DND-41 (cell line): ENCODE measurements at regions not wholly inside any gene's neighbourhood (a gene's known extent, or its start where the extent isn't known, plus 50 kb on each side); places are given as distances from the start of the nearest gene placed in this dataset.

Experiments
- ATAC-seq: fragments of 200-7000 bp; cut with Tn5 transposase; 3 replicates; pipeline ENCODE4 v1.9.1; 2021; ENCODE audit warnings: low read depth; ENCODE audit not compliant: insufficient read depth
- DNase-seq: peaks from one replicate; pipeline ENCODE4 v3.0.0-alpha.2; 2020
- H2AFZ ChIP-seq: 2 replicates; pipeline ENCODE4 v1.6.0; 2012; ENCODE audit warnings: low read depth, low read length
- H3K27ac ChIP-seq: 2 replicates; pipeline ENCODE4 v1.5.1; 2012; ENCODE audit warnings: low read length, inconsistent platforms
- H3K27me3 ChIP-seq: fragments of 200-600 bp; sonication (generic); 2 replicates; pipeline ENCODE4 v1.6.0; 2012; ENCODE audit warnings: low read length, mild to moderate bottlenecking, inconsistent platforms; ENCODE audit not compliant: insufficient read depth, poor library complexity
- H3K36me3 ChIP-seq: 2 replicates; pipeline ENCODE4 v1.5.1; 2012; ENCODE audit warnings: low read length, inconsistent platforms; ENCODE audit not compliant: insufficient read depth
- H3K4me1 ChIP-seq: 2 replicates; pipeline ENCODE4 v1.5.1; 2012; ENCODE audit warnings: mild to moderate bottlenecking, low read length; ENCODE audit not compliant: insufficient read depth
- H3K4me2 ChIP-seq: 2 replicates; pipeline ENCODE4 v1.6.0; 2012; ENCODE audit warnings: mild to moderate bottlenecking, moderate library complexity, low read length, inconsistent platforms; ENCODE audit not compliant: insufficient read depth
- H3K4me3 ChIP-seq, 2 experiments: fragments of 200-600 bp in 1 of 2; shearing (Covaris generic) in 1 of 2; 2 replicates each; pipeline ENCODE4 v1.5.1; 2012 to 2016; ENCODE audit warnings: inconsistent platforms in 2 of 2, low read length in 2 of 2, mild to moderate bottlenecking in 2 of 2, low read depth in 1 of 2, moderate library complexity in 1 of 2
- H3K79me2 ChIP-seq: 2 replicates; pipeline ENCODE4 v1.6.0; 2012; ENCODE audit warnings: low read length, inconsistent platforms; ENCODE audit not compliant: insufficient read depth
- H3K9ac ChIP-seq: 2 replicates; pipeline ENCODE4 v1.6.0; 2012; ENCODE audit warnings: low read depth, mild to moderate bottlenecking, inconsistent platforms, low read length, moderate library complexity
- H3K9me3 ChIP-seq: 2 replicates; pipeline ENCODE4 v1.5.1; 2012; ENCODE audit warnings: low read length, moderate library complexity, mild to moderate bottlenecking, inconsistent platforms; ENCODE audit not compliant: insufficient read depth, severe bottlenecking
- H4K20me1 ChIP-seq: 2 replicates; pipeline ENCODE4 v1.6.0; 2012; ENCODE audit warnings: low read length; ENCODE audit not compliant: insufficient read depth
- CTCF ChIP-seq: IDR thresholded peaks from 2 replicates; pipeline ENCODE4 v1.5.1; 2012; ENCODE audit warnings: borderline replicate concordance, low read length, moderate library complexity, mild to moderate bottlenecking; ENCODE audit not compliant: poor library complexity, severe bottlenecking; ENCODE audit errors: extremely low read depth
- EZH2 ChIP-seq: IDR thresholded peaks from 3 replicates; pipeline ENCODE4 v1.6.1; 2012; ENCODE audit warnings: borderline replicate concordance, low read depth, mild to moderate bottlenecking, moderate library complexity, low read length, inconsistent platforms; ENCODE audit not compliant: severe bottlenecking

- ATAC-seq, result no peak
- H3K27ac ChIP-seq, result no peak overlapping the region
- TF ChIP-seq CTCF (no peak), EZH2 (no peak)
Observed at GRCh38 chr4:128510850-128511249, 223.2 kb upstream of the PGRMC2 start.

GRCh38 chr4:128502818-128503527 is 215.4 kb upstream of the PGRMC2 start:
- Histone ChIP-seq H3K36me3 (no peaks in the 10 kb centered on the region), H3K27ac (no peak overlapping the region), H3K9ac (no peak overlapping the region), H3K4me2 (no peak overlapping the region), H4K20me1 (no peaks in the 10 kb centered on the region), H3K9me3 (peaks cover 6% of the 10 kb centered on the region), H3K4me1 (no peaks in the 10 kb centered on the region), H3K4me3 (no peak overlapping the region), H2AFZ (no peak overlapping the region), H3K79me2 (no peaks in the 10 kb centered on the region), H3K27me3 (no peaks in the 10 kb centered on the region)
- no peak for TF ChIP-seq CTCF
- TF ChIP-seq EZH2, result no peak
- no peak for ATAC-seq
- DNase-seq, result no peak

More at GRCh38 chr4:128510850-128511249, 223.2 kb upstream of the PGRMC2 start:
- Histone ChIP-seq H3K4me1 (peaks cover 14% of the 10 kb centered on the region), H3K9me3 (peaks cover 6% of the 10 kb centered on the region), H3K79me2 (no peaks in the 10 kb centered on the region), H3K4me3 (no peak overlapping the region), H3K9ac (no peak overlapping the region), H2AFZ (no peak overlapping the region), H4K20me1 (no peaks in the 10 kb centered on the region), H3K36me3 (no peaks in the 10 kb centered on the region), H3K4me2 (no peak overlapping the region), H3K27me3 (no peaks in the 10 kb centered on the region)
- no peak for DNase-seq

GRCh38 chr4:128501239-128501638 is 213.6 kb upstream of the PGRMC2 start:
- no peak overlapping the region for H3K9ac ChIP-seq
- no peak for TF ChIP-seq EZH2
- no peak for TF ChIP-seq CTCF
- no peaks in the 10 kb centered on the region for H3K36me3 ChIP-seq
- H3K4me3 ChIP-seq, result no peak overlapping the region
- no peak overlapping the region for H3K27ac ChIP-seq
- H2AFZ ChIP-seq, result no peak overlapping the region
- H3K9me3 ChIP-seq, result peaks cover 14% of the 10 kb centered on the region
- no peaks in the 10 kb centered on the region for H3K27me3 ChIP-seq
- H3K4me1 ChIP-seq, result no peaks in the 10 kb centered on the region
- ATAC-seq (no peak), DNase-seq (no peak)
- no peak overlapping the region for H3K4me2 ChIP-seq
- H4K20me1 ChIP-seq, result no peaks in the 10 kb centered on the region
- H3K79me2 ChIP-seq, result no peaks in the 10 kb centered on the region
